ENCODE measurements at regions not wholly inside any gene's neighbourhood (a gene's known extent, or its start where the extent isn't known, plus 50 kb on each side); places are given as distances from the start of the nearest gene placed in this dataset.

GRCh38 chr5:71932655-71933338 lies 174.5 kb upstream of the MAP1B start:
- H3K27me3 ChIP-seq (ENCODE audit: low read length): no peaks in the 10 kb centered on the region
- TF ChIP-seq CTCF (IDR thresholded peaks at IDR 0.05; ENCODE audit: insufficient read depth, low read length, poor library complexity, severe bottlenecking) (no peak), EZH2phosphoT487 (conservative IDR thresholded peaks at IDR 0.05; ENCODE audit: low read length) (no peak)
- H3K9me2 ChIP-seq (replicated peaks; ENCODE audit: insufficient read depth, low read length): no peaks in the 10 kb centered on the region
- H3F3A ChIP-seq (ENCODE audit: insufficient read depth): no peaks in the 10 kb centered on the region
- H3K4me2 ChIP-seq (ENCODE audit: low read depth, low read length, poor library complexity, severe bottlenecking): no peak overlapping the region
- H2AFZ ChIP-seq (ENCODE audit: low read depth, low read length, severe bottlenecking): no peak overlapping the region
- no peak overlapping the region for H3K4me3 ChIP-seq (ENCODE audit: insufficient read depth, low read length, poor library complexity, severe bottlenecking)
- no peaks in the 10 kb centered on the region for H3K36me3 ChIP-seq (ENCODE audit: low read length)
- no peak overlapping the region for H3K27ac ChIP-seq (ENCODE audit: low read depth, low read length)
- H3K9ac ChIP-seq (ENCODE audit: low read length): no peak overlapping the region
- no peaks in the 10 kb centered on the region for H3K9me3 ChIP-seq (ENCODE audit: insufficient read depth, low read length)
- H4K20me1 ChIP-seq (ENCODE audit: low read depth, low read length): no peaks in the 10 kb centered on the region
- H3K79me2 ChIP-seq (ENCODE audit: insufficient read depth, low read length): no peaks in the 10 kb centered on the region

GRCh38 chr5:71934322-71934721 lies 173.0 kb upstream of the MAP1B start:
- Histone ChIP-seq H3K79me2 (ENCODE audit: insufficient read depth, low read length) (no peaks in the 10 kb centered on the region), H4K20me1 (ENCODE audit: low read depth, low read length) (no peaks in the 10 kb centered on the region), H3K36me3 (ENCODE audit: low read length) (no peaks in the 10 kb centered on the region), H3K27me3 (ENCODE audit: low read length) (no peaks in the 10 kb centered on the region), H3K9me3 (ENCODE audit: insufficient read depth, low read length) (no peaks in the 10 kb centered on the region), H3F3A (ENCODE audit: insufficient read depth) (no peaks in the 10 kb centered on the region), H3K27ac (ENCODE audit: low read depth, low read length) (no peak overlapping the region), H3K9me2 (replicated peaks; ENCODE audit: insufficient read depth, low read length) (no peaks in the 10 kb centered on the region), H2AFZ (ENCODE audit: low read depth, low read length, severe bottlenecking) (no peak overlapping the region), H3K4me2 (ENCODE audit: low read depth, low read length, poor library complexity, severe bottlenecking) (no peak overlapping the region), H3K9ac (ENCODE audit: low read length) (no peak overlapping the region), H3K4me3 (ENCODE audit: insufficient read depth, low read length, poor library complexity, severe bottlenecking) (no peak overlapping the region)
- TF ChIP-seq CTCF (IDR thresholded peaks at IDR 0.05; ENCODE audit: insufficient read depth, low read length, poor library complexity, severe bottlenecking): no peak
- TF ChIP-seq EZH2phosphoT487 (conservative IDR thresholded peaks at IDR 0.05; ENCODE audit: low read length): no peak

GRCh38 chr5:71937921-71938698 lies 169.2 kb upstream of the MAP1B start:
- H3K4me2 ChIP-seq (ENCODE audit: low read depth, low read length, poor library complexity, severe bottlenecking): no peak overlapping the region
- H4K20me1 ChIP-seq (ENCODE audit: low read depth, low read length): no peaks in the 10 kb centered on the region
- no peak overlapping the region for H3K27ac ChIP-seq (ENCODE audit: low read depth, low read length)
- H3K4me3 ChIP-seq (ENCODE audit: insufficient read depth, low read length, poor library complexity, severe bottlenecking): no peak overlapping the region
- no peaks in the 10 kb centered on the region for H3K27me3 ChIP-seq (ENCODE audit: low read length)
- TF ChIP-seq EZH2phosphoT487 (conservative IDR thresholded peaks at IDR 0.05; ENCODE audit: low read length): no peak
- TF ChIP-seq CTCF (IDR thresholded peaks at IDR 0.05; ENCODE audit: insufficient read depth, low read length, poor library complexity, severe bottlenecking): no peak
- H3K9me3 ChIP-seq (ENCODE audit: insufficient read depth, low read length): no peaks in the 10 kb centered on the region
- no peaks in the 10 kb centered on the region for H3K36me3 ChIP-seq (ENCODE audit: low read length)
- no peak overlapping the region for H2AFZ ChIP-seq (ENCODE audit: low read depth, low read length, severe bottlenecking)
- no peaks in the 10 kb centered on the region for H3K9me2 ChIP-seq (replicated peaks; ENCODE audit: insufficient read depth, low read length)
- no peaks in the 10 kb centered on the region for H3F3A ChIP-seq (ENCODE audit: insufficient read depth)
- no peaks in the 10 kb centered on the region for H3K79me2 ChIP-seq (ENCODE audit: insufficient read depth, low read length)
- no peak overlapping the region for H3K9ac ChIP-seq (ENCODE audit: low read length)

Measured in SU-DHL-6 (cell line).